OCI-LY3 (cell line): ENCODE measurements at regions not wholly inside any gene's neighbourhood (a gene's known extent, or its start where the extent isn't known, plus 50 kb on each side); places are given as distances from the start of the nearest gene placed in this dataset.

Experiments used
- H2AFZ ChIP-seq: fragments of 200-600, 300-600 bp; shearing (Covaris generic); 2 replicates; pipeline ENCODE4 v1.6.0; 2014; ENCODE audit warnings: antibody characterized with exemption, low read depth, low read length
- H3K27ac ChIP-seq: fragments of 200-600, 300-600 bp; sonication (generic); 2 replicates; pipeline ENCODE4 v1.5.1; 2014; ENCODE audit warnings: mild to moderate bottlenecking, low read length, moderate library complexity, mixed read lengths
- H3K27me3 ChIP-seq: fragments of 200-600, 300-600 bp; sonication (generic); 2 replicates; pipeline ENCODE4 v1.6.1; 2014; ENCODE audit warnings: low read depth, low read length, mixed read lengths
- H3K36me3 ChIP-seq: fragments of 200-600, 300-600 bp; sonication (generic); replicated peaks from 2 replicates; pipeline ENCODE3; 2014; ENCODE audit warnings: low read depth, low read length, mixed read lengths
- H3K4me1 ChIP-seq: fragments of 300-600, 200-600 bp; sonication (generic); 2 replicates; pipeline ENCODE4 v1.6.1; 2014; ENCODE audit warnings: low read length, mixed read lengths
- H3K4me2 ChIP-seq: fragments of 200-600, 300-600 bp; sonication (generic); 2 replicates; pipeline ENCODE4 v1.6.1; 2014; ENCODE audit warnings: low read length, mixed read lengths
- H3K4me3 ChIP-seq: fragments of 300-600, 200-600 bp; sonication (generic); 2 replicates; pipeline ENCODE4 v1.5.1; 2014; ENCODE audit warnings: antibody characterized with exemption, mild to moderate bottlenecking, low read length, moderate library complexity
- H3K79me2 ChIP-seq: fragments of 300-600, 200-600 bp; shearing (Covaris generic); 2 replicates; pipeline ENCODE4 v1.6.1; 2014; ENCODE audit warnings: mild to moderate bottlenecking, low read length, mixed read lengths
- H3K9ac ChIP-seq: fragments of 300-600, 200-600 bp; shearing (Covaris generic); 2 replicates; pipeline ENCODE4 v1.6.0; 2014; ENCODE audit warnings: mild to moderate bottlenecking, low read length, moderate library complexity
- H3K9me3 ChIP-seq: fragments of 200-600, 300-600 bp; shearing (Covaris generic); 2 replicates; pipeline ENCODE4 v1.6.1; 2014; ENCODE audit warnings: low read length, mixed read lengths; ENCODE audit not compliant: insufficient read depth
- H4K20me1 ChIP-seq: fragments of 200-600, 300-600 bp; sonication (generic); 2 replicates; pipeline ENCODE4 v1.6.1; 2016; ENCODE audit warnings: low read length, mixed read lengths; ENCODE audit not compliant: insufficient read depth
- CTCF ChIP-seq: fragments of 200-600, 300-600 bp; sonication (generic); IDR thresholded peaks from 2 replicates; pipeline ENCODE4 v1.5.1; 2014; ENCODE audit warnings: antibody characterized with exemption, low read length, low read depth
- EZH2phosphoT487 ChIP-seq: fragments of 200-600 bp; shearing (Covaris generic); IDR thresholded peaks from 2 replicates; pipeline ENCODE4 v1.6.1; 2018; ENCODE audit warnings: antibody characterized with exemption, mixed run types, low read depth

GRCh38 chrY:12546746-12547420 lies 154.1 kb upstream of the USP9Y start:
- TF ChIP-seq CTCF, result no peak
- TF ChIP-seq EZH2phosphoT487, result no peak
- H3K9ac ChIP-seq, result no peak overlapping the region
- no peak overlapping the region for H3K4me3 ChIP-seq
- H3K79me2 ChIP-seq, result no peaks in the 10 kb centered on the region
- no peaks in the 10 kb centered on the region for H4K20me1 ChIP-seq
- no peaks in the 10 kb centered on the region for H3K4me1 ChIP-seq
- no peak overlapping the region for H2AFZ ChIP-seq
- H3K36me3 ChIP-seq, result no peaks in the 10 kb centered on the region
- no peak overlapping the region for H3K4me2 ChIP-seq
- H3K27me3 ChIP-seq, result no peaks in the 10 kb centered on the region
- no peaks in the 10 kb centered on the region for H3K9me3 ChIP-seq
- no peak overlapping the region for H3K27ac ChIP-seq

- Histone ChIP-seq H4K20me1 (no peaks in the 10 kb centered on the region), H3K4me2 (no peak overlapping the region), H3K36me3 (no peaks in the 10 kb centered on the region), H3K79me2 (no peaks in the 10 kb centered on the region), H3K9me3 (no peaks in the 10 kb centered on the region), H3K27me3 (no peaks in the 10 kb centered on the region), H3K4me1 (no peaks in the 10 kb centered on the region), H3K4me3 (no peak overlapping the region), H3K9ac (no peak overlapping the region), H3K27ac (no peak overlapping the region), H2AFZ (no peak overlapping the region)
- TF ChIP-seq CTCF, result no peak
- no peak for TF ChIP-seq EZH2phosphoT487
These were observed 148.4 kb upstream of the USP9Y start for GRCh38 chrY:12552471-12553283.

- Histone ChIP-seq H3K9ac (no peak overlapping the region), H3K36me3 (no peaks in the 10 kb centered on the region), H3K4me1 (no peaks in the 10 kb centered on the region), H3K27ac (no peak overlapping the region), H2AFZ (no peak overlapping the region), H3K4me2 (no peak overlapping the region), H4K20me1 (no peaks in the 10 kb centered on the region), H3K27me3 (no peaks in the 10 kb centered on the region), H3K4me3 (no peak overlapping the region), H3K79me2 (no peaks in the 10 kb centered on the region), H3K9me3 (no peaks in the 10 kb centered on the region)
- TF ChIP-seq EZH2phosphoT487, result no peak
- no peak for TF ChIP-seq CTCF
These were observed 147.1 kb upstream of the USP9Y start for GRCh38 chrY:12553909-12554308.

GRCh38 chrY:12555005-12555404 lies 146.0 kb upstream of the USP9Y start:
- no peak overlapping the region for H3K27ac ChIP-seq
- TF ChIP-seq EZH2phosphoT487 (no peak), CTCF (no peak)
- no peaks in the 10 kb centered on the region for H4K20me1 ChIP-seq
- no peaks in the 10 kb centered on the region for H3K79me2 ChIP-seq
- no peaks in the 10 kb centered on the region for H3K9me3 ChIP-seq
- no peaks in the 10 kb centered on the region for H3K4me1 ChIP-seq
- no peak overlapping the region for H3K9ac ChIP-seq
- no peak overlapping the region for H2AFZ ChIP-seq
- no peak overlapping the region for H3K4me2 ChIP-seq
- H3K27me3 ChIP-seq, result no peaks in the 10 kb centered on the region
- H3K36me3 ChIP-seq, result no peaks in the 10 kb centered on the region
- no peak overlapping the region for H3K4me3 ChIP-seq
